Left ventricle myocardium inferior (tissue), 1 donor: ENCODE measurements at regions not wholly inside any gene's neighbourhood (a gene's known extent, or its start where the extent isn't known, plus 50 kb on each side); places are given as distances from the start of the nearest gene placed in this dataset.

Experiments used
- DNase-seq: peaks from one replicate; pipeline ENCODE4 v3.0.0-alpha.2; 2020
- H3K27ac ChIP-seq: fragments of 200-600 bp; replicated peaks from 2 replicates; pipeline ENCODE4 v1.8.0; 2021
- H3K27me3 ChIP-seq: fragments of 200-600 bp; 2 replicates; pipeline ENCODE4 v1.8.0; 2021; ENCODE audit warnings: low read depth
- H3K36me3 ChIP-seq: fragments of 200-600 bp; 2 replicates; pipeline ENCODE4 v1.8.0; 2021
- H3K4me1 ChIP-seq: fragments of 200-600 bp; 2 replicates; pipeline ENCODE4 v1.8.0; 2021
- H3K4me3 ChIP-seq: fragments of 200-600 bp; 2 replicates; pipeline ENCODE4 v1.8.0; 2021; ENCODE audit warnings: mild to moderate bottlenecking, moderate library complexity
- H3K9me3 ChIP-seq: fragments of 200-600 bp; replicated peaks from 2 replicates; pipeline ENCODE4 v1.8.0; 2021
- CTCF ChIP-seq: fragments of 200-600 bp; IDR thresholded peaks from 2 replicates; pipeline ENCODE4 v1.8.0; 2021; ENCODE audit warnings: antibody characterized with exemption, mild to moderate bottlenecking, borderline replicate concordance
- intact Hi-C: fragments of 100-400 bp; cut with micrococcal nuclease; formaldehyde crosslinking; loops from one replicate; pipeline ENCODE4 v1.11.0; 2022
- donor health status: DM: no; HTN: yes; CAD: no; lungs with severe emphysema.

DNA sequence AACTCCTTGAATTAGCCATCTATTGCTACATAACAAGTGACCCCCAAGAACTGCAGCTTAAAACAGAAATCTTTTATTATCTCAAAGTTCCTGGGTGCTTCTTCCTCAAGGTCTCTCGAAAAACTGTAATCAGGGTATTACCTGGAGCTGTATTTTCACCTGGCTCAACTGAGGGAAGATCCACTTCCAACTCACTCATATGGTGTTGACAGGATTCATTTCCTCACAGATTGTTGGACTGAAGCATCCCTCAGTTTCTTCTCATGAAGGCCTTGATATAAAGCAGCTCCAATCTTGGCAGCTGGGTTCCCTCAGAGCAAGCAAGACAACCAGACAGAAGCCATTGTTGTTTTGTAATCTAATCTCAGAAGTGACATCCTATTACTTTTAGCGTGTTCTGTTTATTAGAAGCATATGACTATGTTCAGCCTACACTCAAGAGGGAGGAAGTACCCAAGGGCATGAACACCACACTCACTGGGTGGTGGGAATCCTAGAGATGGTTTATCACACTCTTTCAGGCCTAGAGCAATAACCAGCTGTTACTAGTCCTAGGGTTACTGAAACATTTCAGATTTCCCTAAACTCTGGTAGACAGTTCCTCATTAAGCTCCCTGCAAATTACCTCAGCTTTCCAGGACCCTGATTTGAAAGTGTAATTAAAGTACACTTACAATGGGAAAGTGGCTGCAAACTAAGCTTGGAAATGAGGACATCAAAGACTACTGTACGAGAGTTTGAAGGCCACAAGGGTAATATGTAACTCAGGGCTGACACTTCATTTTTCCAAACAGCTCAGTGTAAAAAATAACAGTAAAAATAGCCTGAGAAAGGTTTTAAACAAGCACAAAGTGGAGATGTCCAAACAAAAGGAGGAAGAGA, 222.2 kb downstream of the SEC23A start:
- TF ChIP-seq CTCF = no peak
- Histone ChIP-seq H3K27me3 (no peaks in the 10 kb centered on the region), H3K9me3 (no peaks in the 10 kb centered on the region), H3K4me1 (peaks cover 22% of the 10 kb centered on the region), H3K4me3 (no peak overlapping the region), H3K36me3 (no peaks in the 10 kb centered on the region), H3K27ac (peak overlapping the region; percentile 24)
- no peak for DNase-seq
- intact Hi-C loops = no loop called here

- Histone ChIP-seq H3K27me3 (no peaks in the 10 kb centered on the region), H3K4me3 (no peak overlapping the region), H3K36me3 (no peaks in the 10 kb centered on the region), H3K4me1 (peaks cover 22% of the 10 kb centered on the region), H3K27ac (peak overlapping the region; percentile 31), H3K9me3 (no peaks in the 10 kb centered on the region)
- TF ChIP-seq CTCF = no peak
- no peak for DNase-seq
- intact Hi-C loops = loop anchor here (10.0 kb wide), 1 partner anchor 117 kb away; no protein-coding TSS in a partner anchor
Measured at GRCh38 chr14:38877744-38878388, 225.2 kb downstream of the SEC23A start.

GRCh38 chr14:38874721-38875120, 228.3 kb downstream of the SEC23A start:
- no peak for TF ChIP-seq CTCF
- intact Hi-C loops = loop anchor here (10.0 kb wide), 1 partner anchor 120 kb away; no protein-coding TSS in a partner anchor
- Histone ChIP-seq H3K9me3 (no peaks in the 10 kb centered on the region), H3K27me3 (no peaks in the 10 kb centered on the region), H3K4me1 (peaks cover 15% of the 10 kb centered on the region), H3K36me3 (no peaks in the 10 kb centered on the region), H3K27ac (peak overlapping the region; percentile 8), H3K4me3 (no peak overlapping the region)
- DNase-seq = no peak

DNA sequence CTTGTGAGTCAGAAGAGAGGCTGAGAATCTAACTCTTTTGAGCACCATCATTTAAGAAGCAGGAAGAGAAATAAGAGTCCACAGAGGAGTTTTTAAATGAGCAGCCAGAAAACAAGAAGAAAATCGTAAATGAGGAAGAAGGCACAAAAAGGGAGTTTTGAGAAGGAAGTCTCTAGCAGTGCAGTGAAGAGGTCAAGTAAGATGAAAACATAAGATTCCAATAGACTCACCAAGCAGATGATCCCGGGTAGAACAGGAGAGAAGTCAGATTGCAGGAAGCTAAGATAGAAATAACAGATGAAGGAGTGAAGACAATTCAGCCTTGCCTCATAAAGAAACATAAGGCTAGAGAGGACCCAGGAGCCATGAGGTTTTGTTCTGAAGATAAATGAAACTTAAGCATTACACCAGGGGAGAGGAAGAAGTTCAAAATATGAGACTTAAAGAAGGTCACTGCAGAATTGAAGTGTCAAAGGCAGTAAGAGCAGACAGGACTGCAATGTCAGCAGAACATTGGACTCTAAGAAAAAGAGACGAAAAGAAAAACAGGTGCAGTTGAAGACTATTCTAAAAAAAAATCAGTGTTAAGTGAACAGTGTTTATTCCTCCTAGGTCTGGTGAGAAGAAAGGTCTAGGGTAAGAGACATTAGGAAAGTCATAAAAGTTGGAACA, 229.0 kb downstream of the SEC23A start:
- Histone ChIP-seq H3K4me1 (peaks cover 13% of the 10 kb centered on the region), H3K27ac (peak overlapping the region; percentile 8), H3K36me3 (no peaks in the 10 kb centered on the region), H3K9me3 (no peaks in the 10 kb centered on the region), H3K27me3 (no peaks in the 10 kb centered on the region), H3K4me3 (no peak overlapping the region)
- intact Hi-C loops = loop anchor here (10.0 kb wide), 1 partner anchor 121 kb away; no protein-coding TSS in a partner anchor
- no peak for DNase-seq
- TF ChIP-seq CTCF = no peak

GRCh38 chr14:38870296-38870836, 232.7 kb downstream of the SEC23A start:
- Histone ChIP-seq H3K4me3 (no peak overlapping the region), H3K9me3 (no peaks in the 10 kb centered on the region), H3K27me3 (no peaks in the 10 kb centered on the region), H3K4me1 (peaks cover 18% of the 10 kb centered on the region), H3K36me3 (no peaks in the 10 kb centered on the region), H3K27ac (no peak overlapping the region)
- no peak for TF ChIP-seq CTCF
- intact Hi-C loops = loop anchor here (10.0 kb wide), 1 partner anchor 124 kb away; no protein-coding TSS in a partner anchor
- DNase-seq = no peak
